ENCODE measurements at regions not wholly inside any gene's neighbourhood (a gene's known extent, or its start where the extent isn't known, plus 50 kb on each side); places are given as distances from the start of the nearest gene placed in this dataset.

DNA sequence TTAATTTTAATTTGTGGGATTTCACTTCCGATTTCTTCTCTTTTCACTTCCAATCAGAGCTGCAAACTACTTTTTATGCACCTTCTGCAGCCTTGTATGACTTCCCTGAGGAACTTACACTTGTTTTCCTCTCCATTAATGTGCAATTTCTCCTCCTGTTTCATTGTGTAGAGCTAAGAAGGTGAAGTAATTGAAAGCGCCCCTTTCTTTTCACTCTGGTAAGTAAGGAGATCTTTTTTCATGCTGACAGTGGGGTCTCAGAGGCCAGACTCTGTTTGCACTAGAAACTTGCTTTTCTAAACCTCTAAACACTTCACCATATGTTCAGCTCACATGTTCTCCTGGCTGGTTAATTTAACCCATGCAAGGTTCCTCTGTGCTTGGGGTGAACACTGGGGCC is 117.0 kb downstream of the FANCF start:
- no peaks in the 10 kb centered on the region for H3K36me3 ChIP-seq
- H3K27me3 ChIP-seq, result no peaks in the 10 kb centered on the region
- no peaks in the 10 kb centered on the region for H3K4me1 ChIP-seq
- DNase-seq (ENCODE audit: low spot score in 2 of 2), result no peak
- TF ChIP-seq POLR2AphosphoS5 (IDR thresholded peaks at IDR 0.05) (no peak), POLR2A (IDR thresholded peaks at IDR 0.05) (no peak)
- TF ChIP-seq, protein P1, sequence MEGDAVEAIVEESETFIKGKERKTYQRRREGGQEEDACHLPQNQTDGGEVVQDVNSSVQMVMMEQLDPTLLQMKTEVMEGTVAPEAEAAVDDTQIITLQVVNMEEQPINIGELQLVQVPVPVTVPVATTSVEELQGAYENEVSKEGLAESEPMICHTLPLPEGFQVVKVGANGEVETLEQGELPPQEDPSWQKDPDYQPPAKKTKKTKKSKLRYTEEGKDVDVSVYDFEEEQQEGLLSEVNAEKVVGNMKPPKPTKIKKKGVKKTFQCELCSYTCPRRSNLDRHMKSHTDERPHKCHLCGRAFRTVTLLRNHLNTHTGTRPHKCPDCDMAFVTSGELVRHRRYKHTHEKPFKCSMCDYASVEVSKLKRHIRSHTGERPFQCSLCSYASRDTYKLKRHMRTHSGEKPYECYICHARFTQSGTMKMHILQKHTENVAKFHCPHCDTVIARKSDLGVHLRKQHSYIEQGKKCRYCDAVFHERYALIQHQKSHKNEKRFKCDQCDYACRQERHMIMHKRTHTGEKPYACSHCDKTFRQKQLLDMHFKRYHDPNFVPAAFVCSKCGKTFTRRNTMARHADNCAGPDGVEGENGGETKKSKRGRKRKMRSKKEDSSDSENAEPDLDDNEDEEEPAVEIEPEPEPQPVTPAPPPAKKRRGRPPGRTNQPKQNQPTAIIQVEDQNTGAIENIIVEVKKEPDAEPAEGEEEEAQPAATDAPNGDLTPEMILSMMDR (IDR thresholded peaks at IDR 0.05), result no peak
- H3K4me3 ChIP-seq, result no peak overlapping the region
- intact Hi-C loops (cut with DNase I; ENCODE audit: low total_unique reads), result no loop called here
- H3K9me3 ChIP-seq, result no peaks in the 10 kb centered on the region
- H3K27ac ChIP-seq, result no peak overlapping the region

DNA sequence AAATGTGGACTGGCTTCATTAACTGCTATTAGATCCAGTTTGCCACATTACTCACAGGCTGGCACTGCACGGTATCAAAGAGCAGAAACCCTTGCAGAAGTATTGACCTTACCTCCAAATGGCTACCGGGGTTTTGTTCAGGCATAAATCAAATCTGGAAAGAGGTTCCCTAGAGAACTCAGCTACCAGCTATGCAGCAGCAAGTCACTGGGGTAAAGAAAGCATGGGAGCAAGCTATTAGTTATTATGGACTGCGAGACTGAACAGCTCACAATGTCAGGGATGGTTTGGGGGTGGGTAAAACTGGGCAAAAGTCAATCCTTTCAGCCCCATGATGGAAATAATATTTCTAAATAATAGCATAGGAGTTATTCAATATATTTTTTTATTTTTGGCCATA is 128.1 kb downstream of the FANCF start:
- H3K4me3 ChIP-seq, result no peak overlapping the region
- no peaks in the 10 kb centered on the region for H3K4me1 ChIP-seq
- no peaks in the 10 kb centered on the region for H3K36me3 ChIP-seq
- H3K27ac ChIP-seq, result no peak overlapping the region
- H3K27me3 ChIP-seq, result no peaks in the 10 kb centered on the region
- no peak for TF ChIP-seq POLR2A (IDR thresholded peaks at IDR 0.05)
- TF ChIP-seq POLR2AphosphoS5 (IDR thresholded peaks at IDR 0.05), result no peak
- TF ChIP-seq, protein P1 (IDR thresholded peaks at IDR 0.05), result no peak
- intact Hi-C loops (cut with DNase I; ENCODE audit: low total_unique reads), result no loop called here
- DNase-seq (ENCODE audit: low spot score in 2 of 2), result no peak
- no peaks in the 10 kb centered on the region for H3K9me3 ChIP-seq

DNA sequence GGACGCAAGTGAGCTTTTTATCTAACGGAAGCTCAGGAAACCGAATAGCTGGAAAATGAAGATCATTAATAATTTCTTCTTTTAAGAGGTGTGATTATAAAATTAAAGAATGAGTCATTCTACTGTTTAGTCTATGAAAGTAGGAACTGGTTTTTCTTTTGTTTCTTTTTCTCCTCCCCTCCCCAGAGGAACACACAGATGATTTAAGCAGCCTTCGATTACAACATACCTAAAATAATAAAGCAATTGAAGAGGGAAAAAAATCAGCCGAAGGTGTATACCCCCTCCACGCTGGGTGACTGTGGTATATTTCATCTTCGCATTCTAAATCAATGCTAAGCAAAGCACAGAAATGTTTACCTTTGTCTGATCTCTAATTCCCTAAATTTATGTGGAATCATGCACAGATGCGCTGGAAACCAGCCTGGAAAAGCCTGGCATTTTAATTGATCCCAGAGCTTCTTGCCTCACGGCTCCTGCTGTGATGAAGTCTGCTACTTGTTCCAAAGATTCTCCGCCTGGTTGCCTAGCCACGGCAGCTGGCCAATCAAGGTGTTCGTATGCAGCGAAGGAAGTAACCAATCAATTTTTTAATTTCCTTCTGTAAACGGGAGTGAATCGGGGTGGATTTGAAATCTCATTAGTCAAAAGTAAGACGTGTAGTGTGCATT is 133.9 kb downstream of the FANCF start:
- Histone ChIP-seq H3K27me3 (no peaks in the 10 kb centered on the region), H3K4me1 (no peaks in the 10 kb centered on the region), H3K4me3 (peak overlapping the region in 2 of 3 donors; percentile 8 to 35), H3K27ac (no peak overlapping the region), H3K9me3 (no peaks in the 10 kb centered on the region), H3K36me3 (no peaks in the 10 kb centered on the region)
- no peak for TF ChIP-seq POLR2AphosphoS5 (IDR thresholded peaks at IDR 0.05)
- TF ChIP-seq POLR2A (IDR thresholded peaks at IDR 0.05), result no peak
- TF ChIP-seq, protein P1 (IDR thresholded peaks at IDR 0.05), result no peak
- intact Hi-C loops (cut with DNase I; ENCODE audit: low total_unique reads), result no loop called here
- no peak for DNase-seq (ENCODE audit: low spot score in 2 of 2)

DNA sequence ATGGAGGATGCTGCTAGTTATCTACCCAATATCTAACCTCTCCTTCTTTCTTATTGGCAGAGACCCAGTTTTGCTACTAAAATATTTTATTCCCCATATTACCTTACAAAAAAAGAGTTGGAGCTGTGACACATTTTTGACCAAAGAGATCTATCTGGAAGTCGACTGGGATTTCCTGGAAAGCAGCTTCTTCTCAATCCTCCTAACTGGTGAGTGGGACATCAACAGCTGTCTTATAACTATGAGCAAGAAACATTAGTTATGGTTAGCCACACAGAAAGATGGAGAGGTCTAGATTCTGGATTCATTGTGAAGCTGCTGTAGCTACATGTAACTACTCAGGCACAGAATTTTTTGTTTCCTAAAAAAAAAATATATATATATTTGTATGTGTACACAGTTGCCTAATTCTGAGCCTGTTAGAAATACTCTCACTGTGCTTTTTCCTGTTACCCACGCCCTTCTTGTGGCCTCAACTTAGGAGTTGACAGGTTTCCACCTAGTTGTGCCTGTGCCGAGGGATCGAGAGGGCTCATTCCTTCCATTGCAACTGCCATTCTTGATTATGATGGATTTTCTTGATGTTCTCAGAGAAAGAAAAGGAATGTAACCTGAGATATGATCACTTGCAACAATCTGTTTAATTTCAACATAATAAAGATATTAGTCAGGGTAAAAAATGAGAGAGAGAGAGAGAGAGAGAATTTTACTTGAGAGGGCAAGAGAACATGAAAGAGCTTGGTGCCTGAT is 142.0 kb downstream of the SLC17A6 start:
- no peaks in the 10 kb centered on the region for H3K9me3 ChIP-seq
- H3K36me3 ChIP-seq, result no peaks in the 10 kb centered on the region
- intact Hi-C loops (cut with DNase I; ENCODE audit: low total_unique reads), result no loop called here
- H3K4me3 ChIP-seq, result no peak overlapping the region
- no peaks in the 10 kb centered on the region for H3K27me3 ChIP-seq
- TF ChIP-seq, protein P1 (IDR thresholded peaks at IDR 0.05), result no peak
- no peak for TF ChIP-seq POLR2A (IDR thresholded peaks at IDR 0.05)
- TF ChIP-seq POLR2AphosphoS5 (IDR thresholded peaks at IDR 0.05), result no peak
- H3K4me1 ChIP-seq, result no peaks in the 10 kb centered on the region
- no peak overlapping the region for H3K27ac ChIP-seq
- DNase-seq (ENCODE audit: low spot score in 2 of 2), result no peak

DNA sequence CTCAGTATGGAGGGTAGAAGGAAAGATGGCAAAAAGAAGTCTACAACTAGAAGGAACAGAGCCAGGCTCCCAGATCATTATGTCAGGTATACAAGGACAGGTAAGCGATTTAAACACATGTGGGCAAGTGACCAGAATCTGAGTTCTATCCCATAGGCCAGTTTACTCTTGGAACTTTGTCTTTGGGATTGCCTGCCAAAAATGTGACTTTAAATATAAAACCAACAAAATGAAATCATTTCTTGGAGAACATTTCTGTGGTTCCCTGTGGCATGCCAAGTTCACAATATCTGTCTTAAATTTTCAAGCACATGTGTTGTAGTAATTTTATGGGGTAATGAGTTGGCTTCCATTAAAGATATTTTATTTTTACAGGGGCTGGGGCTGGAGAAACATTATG is 141.0 kb downstream of the SLC17A6 start:
- Histone ChIP-seq H3K27ac (no peak overlapping the region), H3K36me3 (no peaks in the 10 kb centered on the region), H3K4me1 (no peaks in the 10 kb centered on the region), H3K9me3 (no peaks in the 10 kb centered on the region), H3K27me3 (no peaks in the 10 kb centered on the region), H3K4me3 (no peak overlapping the region)
- intact Hi-C loops (cut with DNase I; ENCODE audit: low total_unique reads), result no loop called here
- no peak for DNase-seq (ENCODE audit: low spot score in 2 of 2)
- TF ChIP-seq, protein P1 (IDR thresholded peaks at IDR 0.05), result no peak
- TF ChIP-seq POLR2AphosphoS5 (IDR thresholded peaks at IDR 0.05) (no peak), POLR2A (IDR thresholded peaks at IDR 0.05) (no peak)
